ENCODE measurements at regions not wholly inside any gene's neighbourhood (a gene's known extent, or its start where the extent isn't known, plus 50 kb on each side); places are given as distances from the start of the nearest gene placed in this dataset.

DNA sequence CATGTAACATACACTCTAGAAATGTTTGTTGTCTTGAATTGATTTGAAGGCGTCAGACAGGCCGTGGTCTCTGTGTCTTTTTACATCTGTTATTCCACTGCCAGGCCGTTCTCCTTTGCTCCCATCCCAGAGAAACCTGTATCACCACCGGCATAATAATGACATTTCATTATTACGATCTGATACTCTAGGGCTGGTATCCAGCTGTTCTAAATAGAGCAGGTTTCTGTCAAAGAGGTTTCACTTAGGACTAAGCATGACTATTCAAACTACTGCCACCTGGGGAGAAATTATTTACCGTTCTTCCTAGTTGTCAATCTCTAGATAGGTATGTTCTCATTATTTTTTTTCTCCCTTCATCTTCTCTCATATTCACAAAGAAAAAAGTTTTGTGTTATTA lies 1016.2 kb upstream of the EEF2KMT start:
- no peak overlapping the region for H3K4me3 ChIP-seq (ENCODE audit: insufficient read depth, low read depth, low read length)
- WGBS, 2 experiments, result 48 to 61% methylated on average over 4 to 6 of the region's 6 CpGs

DNA sequence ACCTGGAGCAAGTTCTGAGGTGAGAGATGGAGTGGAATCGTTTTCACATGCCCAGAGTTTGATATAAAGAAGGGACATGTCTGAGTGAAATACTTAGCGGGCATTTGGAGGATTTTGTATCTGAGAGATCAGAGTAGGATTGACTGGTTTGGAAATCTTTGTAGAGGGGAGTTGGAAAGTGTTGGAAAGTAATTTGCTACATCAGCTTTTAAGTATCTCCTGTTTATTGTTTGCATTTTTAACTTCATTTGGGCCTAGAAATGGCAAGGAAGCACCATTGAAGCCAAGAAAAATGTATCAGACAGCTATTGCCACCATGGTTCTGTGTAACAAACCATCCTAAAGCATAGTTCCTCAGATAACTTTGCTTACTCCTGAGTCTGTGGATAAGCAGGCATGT lies 1015.1 kb upstream of the EEF2KMT start:
- H3K27ac ChIP-seq (ENCODE audit: insufficient read depth, low read depth, low read length, poor library complexity, severe bottlenecking), result no peak overlapping the region
- 94 to 95% methylated on average over 2 of the region's 2 CpGs for WGBS, 2 experiments
- no peaks in the 10 kb centered on the region for H3K36me3 ChIP-seq (ENCODE audit: control insufficient read depth, insufficient read depth, low read length)
- no peak overlapping the region for H3K4me3 ChIP-seq (ENCODE audit: insufficient read depth, low read depth, low read length)
- H3K9me3 ChIP-seq (ENCODE audit: control insufficient read depth, low read length), result no peaks in the 10 kb centered on the region
- H3K4me1 ChIP-seq (ENCODE audit: control insufficient read depth, insufficient read depth, low read length), result peaks cover 6% of the 10 kb centered on the region
- no peaks in the 10 kb centered on the region for H3K27me3 ChIP-seq (ENCODE audit: control insufficient read depth, insufficient read depth, low read length, poor library complexity, severe bottlenecking)

More for the DNA sequence above, 1016.2 kb upstream of the EEF2KMT start:
- Histone ChIP-seq H3K27ac (ENCODE audit: insufficient read depth, low read depth, low read length, poor library complexity, severe bottlenecking) (no peak overlapping the region), H3K4me1 (ENCODE audit: control insufficient read depth, insufficient read depth, low read length) (peaks cover 6% of the 10 kb centered on the region), H3K36me3 (ENCODE audit: control insufficient read depth, insufficient read depth, low read length) (no peaks in the 10 kb centered on the region), H3K27me3 (ENCODE audit: control insufficient read depth, insufficient read depth, low read length, poor library complexity, severe bottlenecking) (no peaks in the 10 kb centered on the region), H3K9me3 (ENCODE audit: control insufficient read depth, low read length) (no peaks in the 10 kb centered on the region)

DNA sequence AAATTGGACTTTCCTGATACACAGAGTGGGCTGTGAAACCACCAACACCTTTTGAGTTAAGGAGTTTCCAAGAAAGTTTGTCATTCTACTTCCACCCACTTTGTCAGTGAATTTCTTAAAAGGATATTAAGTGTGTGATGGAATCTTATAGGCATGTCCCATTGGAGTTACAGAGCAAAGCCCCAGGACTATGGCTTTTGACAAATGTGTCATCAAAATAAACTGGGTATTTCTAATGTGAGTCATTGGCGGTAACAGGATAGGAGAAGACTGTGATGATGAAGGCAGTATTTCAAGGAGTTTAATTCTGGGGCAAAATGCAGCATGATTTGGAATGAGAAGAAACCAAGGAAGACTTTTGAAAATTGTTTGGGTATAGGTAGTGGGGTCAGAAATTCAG lies 1013.8 kb upstream of the EEF2KMT start:
- Histone ChIP-seq H3K9me3 (ENCODE audit: control insufficient read depth, low read length) (no peaks in the 10 kb centered on the region), H3K4me3 (ENCODE audit: insufficient read depth, low read depth, low read length) (no peak overlapping the region), H3K36me3 (ENCODE audit: control insufficient read depth, insufficient read depth, low read length) (no peaks in the 10 kb centered on the region), H3K27me3 (ENCODE audit: control insufficient read depth, insufficient read depth, low read length, poor library complexity, severe bottlenecking) (no peaks in the 10 kb centered on the region), H3K4me1 (ENCODE audit: control insufficient read depth, insufficient read depth, low read length) (peaks cover 6% of the 10 kb centered on the region), H3K27ac (ENCODE audit: insufficient read depth, low read depth, low read length, poor library complexity, severe bottlenecking) (no peak overlapping the region)
- WGBS, 2 experiments, result 94 to 95% methylated on average over 1 of the region's 1 CpG

DNA sequence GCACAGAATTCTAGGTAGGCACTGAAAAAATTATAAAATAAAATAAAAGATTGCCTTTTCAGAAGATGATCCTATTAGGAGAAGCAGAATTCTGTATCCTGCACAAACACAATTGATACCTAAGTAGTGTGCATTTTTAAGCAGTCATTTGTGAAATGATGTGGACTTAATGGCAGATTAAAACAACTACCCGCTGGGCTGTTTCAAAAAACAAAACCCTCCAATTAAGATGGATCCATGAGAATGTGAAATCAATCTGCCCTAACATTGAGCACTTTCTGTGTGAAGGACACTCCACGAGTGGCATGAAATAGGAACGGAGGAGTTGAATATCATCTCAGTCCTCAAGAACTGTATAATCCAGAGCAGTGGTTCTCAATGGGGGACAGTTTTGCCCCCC lies 1012.8 kb upstream of the EEF2KMT start:
- no peak overlapping the region for H3K27ac ChIP-seq (ENCODE audit: insufficient read depth, low read depth, low read length, poor library complexity, severe bottlenecking)
- H3K27me3 ChIP-seq (ENCODE audit: control insufficient read depth, insufficient read depth, low read length, poor library complexity, severe bottlenecking), result no peaks in the 10 kb centered on the region
- no peaks in the 10 kb centered on the region for H3K36me3 ChIP-seq (ENCODE audit: control insufficient read depth, insufficient read depth, low read length)
- H3K9me3 ChIP-seq (ENCODE audit: control insufficient read depth, low read length), result no peaks in the 10 kb centered on the region
- H3K4me1 ChIP-seq (ENCODE audit: control insufficient read depth, insufficient read depth, low read length), result peaks cover 6% of the 10 kb centered on the region
- WGBS, 2 experiments, result 82 to 93% methylated on average over 3 of the region's 3 CpGs
- no peak overlapping the region for H3K4me3 ChIP-seq (ENCODE audit: insufficient read depth, low read depth, low read length)

DNA sequence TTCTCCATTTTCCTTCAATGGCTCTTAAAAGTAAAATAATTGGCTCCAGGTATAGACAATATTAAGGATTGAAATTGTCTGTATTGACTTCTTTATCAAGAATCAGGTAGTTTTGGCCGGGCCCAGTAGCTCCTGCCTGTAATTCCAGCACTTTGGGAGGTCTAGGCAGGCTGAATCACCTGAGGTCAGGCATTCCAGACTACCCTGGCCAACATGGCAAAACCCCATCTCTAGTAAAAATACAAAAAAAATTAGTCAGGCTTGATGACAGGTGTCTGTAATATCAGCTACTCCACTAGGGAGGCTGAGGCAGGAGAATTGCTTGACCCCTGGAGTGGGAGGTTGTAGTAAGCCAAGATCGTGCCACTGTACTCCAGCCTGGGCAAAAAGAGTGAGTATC lies 1008.5 kb upstream of the EEF2KMT start:
- no peaks in the 10 kb centered on the region for H3K4me1 ChIP-seq (ENCODE audit: control insufficient read depth, insufficient read depth, low read length)
- 61 to 71% methylated on average over 2 of the region's 2 CpGs for WGBS, 2 experiments
- H3K9me3 ChIP-seq (ENCODE audit: control insufficient read depth, low read length), result no peaks in the 10 kb centered on the region
- no peaks in the 10 kb centered on the region for H3K36me3 ChIP-seq (ENCODE audit: control insufficient read depth, insufficient read depth, low read length)
- no peak overlapping the region for H3K4me3 ChIP-seq (ENCODE audit: insufficient read depth, low read depth, low read length)
- H3K27ac ChIP-seq (ENCODE audit: insufficient read depth, low read depth, low read length, poor library complexity, severe bottlenecking), result no peak overlapping the region
- no peaks in the 10 kb centered on the region for H3K27me3 ChIP-seq (ENCODE audit: control insufficient read depth, insufficient read depth, low read length, poor library complexity, severe bottlenecking)

DNA sequence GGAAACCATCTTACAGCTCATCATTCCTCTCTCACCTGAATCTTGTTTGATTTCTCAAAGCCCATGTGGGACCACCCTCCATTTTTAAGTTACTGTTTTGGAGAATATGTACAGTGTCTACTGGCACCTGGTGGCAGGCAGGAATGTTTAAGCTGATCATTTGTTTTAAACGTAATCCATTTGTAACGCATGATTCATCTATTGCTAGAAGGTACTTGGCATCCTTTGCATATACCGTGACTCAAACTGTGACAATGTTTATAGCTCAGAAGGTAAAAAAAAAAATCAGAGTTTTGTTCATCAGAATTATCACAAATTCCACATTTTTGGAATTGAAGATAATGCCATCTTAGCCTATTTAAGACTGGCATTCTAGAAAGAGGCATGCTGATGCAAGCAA lies 1007.5 kb upstream of the EEF2KMT start:
- Histone ChIP-seq H3K4me1 (ENCODE audit: control insufficient read depth, insufficient read depth, low read length) (no peaks in the 10 kb centered on the region), H3K4me3 (ENCODE audit: insufficient read depth, low read depth, low read length) (no peak overlapping the region), H3K36me3 (ENCODE audit: control insufficient read depth, insufficient read depth, low read length) (no peaks in the 10 kb centered on the region), H3K27me3 (ENCODE audit: control insufficient read depth, insufficient read depth, low read length, poor library complexity, severe bottlenecking) (no peaks in the 10 kb centered on the region), H3K27ac (ENCODE audit: insufficient read depth, low read depth, low read length, poor library complexity, severe bottlenecking) (no peak overlapping the region), H3K9me3 (ENCODE audit: control insufficient read depth, low read length) (no peaks in the 10 kb centered on the region)
- 65 to 67% methylated on average over 3 of the region's 3 CpGs for WGBS, 2 experiments

DNA sequence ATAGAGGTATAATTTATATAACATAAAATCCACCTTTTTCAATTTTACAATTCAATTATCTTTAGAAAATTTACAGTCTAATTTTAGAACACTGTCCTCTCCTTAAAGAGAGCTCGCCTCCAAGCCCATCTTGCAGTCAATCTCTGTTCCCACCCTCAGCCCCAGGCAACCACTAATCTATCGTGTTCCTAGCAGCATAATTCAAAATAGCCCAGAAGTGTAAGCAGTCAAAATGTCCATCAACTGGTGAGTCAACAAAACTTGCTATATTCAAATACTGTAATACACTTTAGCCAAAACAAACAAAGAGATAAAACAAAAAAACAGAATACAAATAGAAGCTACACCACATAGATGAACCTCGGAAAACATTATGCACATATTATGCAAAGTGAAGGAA lies 1006.8 kb upstream of the EEF2KMT start:
- H3K4me3 ChIP-seq (ENCODE audit: insufficient read depth, low read depth, low read length), result no peak overlapping the region
- no peak overlapping the region for H3K27ac ChIP-seq (ENCODE audit: insufficient read depth, low read depth, low read length, poor library complexity, severe bottlenecking)
- no peaks in the 10 kb centered on the region for H3K36me3 ChIP-seq (ENCODE audit: control insufficient read depth, insufficient read depth, low read length)
- H3K4me1 ChIP-seq (ENCODE audit: control insufficient read depth, insufficient read depth, low read length), result no peaks in the 10 kb centered on the region
- no peaks in the 10 kb centered on the region for H3K9me3 ChIP-seq (ENCODE audit: control insufficient read depth, low read length)
- WGBS, 2 experiments, result 93% methylated on average over 3 of the region's 3 CpGs
- H3K27me3 ChIP-seq (ENCODE audit: control insufficient read depth, insufficient read depth, low read length, poor library complexity, severe bottlenecking), result no peaks in the 10 kb centered on the region

DNA sequence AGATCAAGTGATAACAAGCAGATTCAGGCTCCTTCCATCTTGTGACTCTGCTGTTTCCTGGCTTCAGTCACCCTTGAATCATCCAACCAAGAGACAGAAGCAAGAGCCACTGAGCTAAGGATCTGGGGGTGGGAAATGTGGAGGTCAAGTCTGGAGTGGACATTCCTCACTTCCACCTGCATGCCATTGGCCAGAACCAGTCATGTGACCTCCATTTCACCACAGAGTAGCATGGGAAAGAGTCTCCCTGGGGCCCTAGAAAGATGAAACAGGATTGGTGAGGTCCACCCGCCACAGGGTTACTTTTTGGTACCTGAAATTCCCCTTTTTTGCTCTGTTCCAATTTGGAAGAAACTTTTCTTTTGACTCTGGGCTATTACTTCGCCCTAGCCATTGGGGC lies 1006.0 kb upstream of the EEF2KMT start:
- Histone ChIP-seq H3K4me3 (ENCODE audit: insufficient read depth, low read depth, low read length) (no peak overlapping the region), H3K27ac (ENCODE audit: insufficient read depth, low read depth, low read length, poor library complexity, severe bottlenecking) (no peak overlapping the region)
- 47 to 48% methylated on average over 2 of the region's 2 CpGs for WGBS, 2 experiments

DNA sequence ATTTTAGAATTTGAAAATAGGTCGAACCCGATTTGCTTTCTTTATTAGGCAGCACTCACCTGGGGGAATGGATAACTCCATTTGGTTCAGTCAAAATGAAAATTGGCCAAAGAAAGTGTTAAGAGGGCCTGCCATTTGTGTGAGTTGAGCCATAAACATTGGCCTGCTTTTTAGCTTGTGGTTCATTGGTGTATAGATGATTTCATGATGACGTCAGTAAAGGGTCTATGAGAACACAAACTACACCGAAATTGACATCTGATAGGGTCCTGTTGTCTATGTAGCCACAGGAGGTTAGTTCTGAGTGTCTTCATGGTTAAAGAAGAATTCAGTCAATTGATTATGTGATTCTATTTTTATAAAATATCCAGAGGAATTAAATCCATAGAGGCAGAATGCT lies 1001.5 kb upstream of the EEF2KMT start:
- 95 to 98% methylated on average over 4 of the region's 4 CpGs for WGBS, 2 experiments
- no peaks in the 10 kb centered on the region for H3K9me3 ChIP-seq (ENCODE audit: control insufficient read depth, low read length)
- no peak overlapping the region for H3K27ac ChIP-seq (ENCODE audit: insufficient read depth, low read depth, low read length, poor library complexity, severe bottlenecking)

More for the DNA sequence above, 1006.0 kb upstream of the EEF2KMT start:
- H3K27me3 ChIP-seq (ENCODE audit: control insufficient read depth, insufficient read depth, low read length, poor library complexity, severe bottlenecking), result no peaks in the 10 kb centered on the region
- no peaks in the 10 kb centered on the region for H3K9me3 ChIP-seq (ENCODE audit: control insufficient read depth, low read length)
- H3K4me1 ChIP-seq (ENCODE audit: control insufficient read depth, insufficient read depth, low read length), result no peaks in the 10 kb centered on the region
- no peaks in the 10 kb centered on the region for H3K36me3 ChIP-seq (ENCODE audit: control insufficient read depth, insufficient read depth, low read length)

DNA sequence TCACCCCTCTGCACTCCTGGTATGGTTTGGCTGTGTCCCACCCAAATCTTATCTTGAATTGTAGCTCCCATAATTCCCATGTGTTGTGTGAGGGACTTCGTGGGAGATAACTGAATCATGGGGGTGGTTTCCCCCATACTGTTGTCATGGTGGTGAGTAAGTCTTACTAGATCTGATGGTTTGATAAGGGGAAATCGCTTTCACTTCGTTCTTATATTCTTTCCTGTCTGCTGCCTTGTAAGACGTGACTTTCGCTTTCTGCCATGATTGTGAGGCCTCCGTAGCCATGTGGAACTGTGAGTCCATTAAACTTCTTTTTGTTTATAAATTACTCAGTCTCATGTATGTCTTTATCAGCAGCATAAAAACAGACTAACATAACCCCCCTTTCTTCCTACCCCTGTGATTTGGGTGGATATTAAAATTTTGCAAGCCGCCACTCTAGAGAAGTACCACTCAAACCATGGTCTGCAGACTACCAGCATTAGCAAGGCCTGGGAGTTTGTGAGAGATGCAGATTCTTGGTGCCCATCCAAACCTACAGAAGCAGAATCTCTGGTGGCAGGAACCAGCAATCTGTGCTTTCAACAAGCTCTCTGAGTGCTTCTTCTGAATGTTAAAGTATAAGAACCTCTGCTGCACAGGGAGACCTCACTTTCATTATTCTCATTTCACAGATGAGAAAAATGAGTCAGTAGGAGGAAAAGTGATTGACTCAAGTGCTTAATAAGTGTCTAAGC lies 999.5 kb upstream of the EEF2KMT start:
- WGBS, 2 experiments, result 90 to 92% methylated on average over 7 of the region's 7 CpGs
- H3K4me3 ChIP-seq (ENCODE audit: insufficient read depth, low read depth, low read length), result no peak overlapping the region
- no peaks in the 10 kb centered on the region for H3K36me3 ChIP-seq (ENCODE audit: control insufficient read depth, insufficient read depth, low read length)
- H3K27ac ChIP-seq (ENCODE audit: insufficient read depth, low read depth, low read length, poor library complexity, severe bottlenecking), result no peak overlapping the region
- H3K4me1 ChIP-seq (ENCODE audit: control insufficient read depth, insufficient read depth, low read length), result no peaks in the 10 kb centered on the region
- H3K9me3 ChIP-seq (ENCODE audit: control insufficient read depth, low read length), result no peaks in the 10 kb centered on the region
- H3K27me3 ChIP-seq (ENCODE audit: control insufficient read depth, insufficient read depth, low read length, poor library complexity, severe bottlenecking), result no peaks in the 10 kb centered on the region

More for the DNA sequence above, 1001.5 kb upstream of the EEF2KMT start:
- Histone ChIP-seq H3K36me3 (ENCODE audit: control insufficient read depth, insufficient read depth, low read length) (no peaks in the 10 kb centered on the region), H3K4me1 (ENCODE audit: control insufficient read depth, insufficient read depth, low read length) (no peaks in the 10 kb centered on the region), H3K27me3 (ENCODE audit: control insufficient read depth, insufficient read depth, low read length, poor library complexity, severe bottlenecking) (no peaks in the 10 kb centered on the region), H3K4me3 (ENCODE audit: insufficient read depth, low read depth, low read length) (no peak overlapping the region)
